ENCODE measurements at regions not wholly inside any gene's neighbourhood (a gene's known extent, or its start where the extent isn't known, plus 50 kb on each side); places are given as distances from the start of the nearest gene placed in this dataset.
A peak's percentile ranks its signal among the peaks of the same experiment; 100 is the strongest.

GRCh38 chr9:93827545-93828330, 127.4 kb downstream of the BARX1 start:
- peak; percentile 10 for DNase-seq (ENCODE audit: extremely low read depth, low read depth)

GRCh38 chr9:93826905-93827544, 128.1 kb downstream of the BARX1 start:
- DNase-seq (ENCODE audit: extremely low read depth, low read depth), result no peak
- TF ChIP-seq, protein P1, sequence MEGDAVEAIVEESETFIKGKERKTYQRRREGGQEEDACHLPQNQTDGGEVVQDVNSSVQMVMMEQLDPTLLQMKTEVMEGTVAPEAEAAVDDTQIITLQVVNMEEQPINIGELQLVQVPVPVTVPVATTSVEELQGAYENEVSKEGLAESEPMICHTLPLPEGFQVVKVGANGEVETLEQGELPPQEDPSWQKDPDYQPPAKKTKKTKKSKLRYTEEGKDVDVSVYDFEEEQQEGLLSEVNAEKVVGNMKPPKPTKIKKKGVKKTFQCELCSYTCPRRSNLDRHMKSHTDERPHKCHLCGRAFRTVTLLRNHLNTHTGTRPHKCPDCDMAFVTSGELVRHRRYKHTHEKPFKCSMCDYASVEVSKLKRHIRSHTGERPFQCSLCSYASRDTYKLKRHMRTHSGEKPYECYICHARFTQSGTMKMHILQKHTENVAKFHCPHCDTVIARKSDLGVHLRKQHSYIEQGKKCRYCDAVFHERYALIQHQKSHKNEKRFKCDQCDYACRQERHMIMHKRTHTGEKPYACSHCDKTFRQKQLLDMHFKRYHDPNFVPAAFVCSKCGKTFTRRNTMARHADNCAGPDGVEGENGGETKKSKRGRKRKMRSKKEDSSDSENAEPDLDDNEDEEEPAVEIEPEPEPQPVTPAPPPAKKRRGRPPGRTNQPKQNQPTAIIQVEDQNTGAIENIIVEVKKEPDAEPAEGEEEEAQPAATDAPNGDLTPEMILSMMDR (IDR thresholded peaks at IDR 0.05; ENCODE audit: low read depth, low read length), result no peak

More at GRCh38 chr9:93827545-93828330, 127.4 kb downstream of the BARX1 start:
- TF ChIP-seq, protein P1 (IDR thresholded peaks at IDR 0.05; ENCODE audit: low read depth, low read length), result peak; percentile 91

- DNase-seq (ENCODE audit: extremely low read depth, low read depth), result no peak
Measured at GRCh38 chr9:93826209-93826608, 128.9 kb downstream of the BARX1 start.

DNA sequence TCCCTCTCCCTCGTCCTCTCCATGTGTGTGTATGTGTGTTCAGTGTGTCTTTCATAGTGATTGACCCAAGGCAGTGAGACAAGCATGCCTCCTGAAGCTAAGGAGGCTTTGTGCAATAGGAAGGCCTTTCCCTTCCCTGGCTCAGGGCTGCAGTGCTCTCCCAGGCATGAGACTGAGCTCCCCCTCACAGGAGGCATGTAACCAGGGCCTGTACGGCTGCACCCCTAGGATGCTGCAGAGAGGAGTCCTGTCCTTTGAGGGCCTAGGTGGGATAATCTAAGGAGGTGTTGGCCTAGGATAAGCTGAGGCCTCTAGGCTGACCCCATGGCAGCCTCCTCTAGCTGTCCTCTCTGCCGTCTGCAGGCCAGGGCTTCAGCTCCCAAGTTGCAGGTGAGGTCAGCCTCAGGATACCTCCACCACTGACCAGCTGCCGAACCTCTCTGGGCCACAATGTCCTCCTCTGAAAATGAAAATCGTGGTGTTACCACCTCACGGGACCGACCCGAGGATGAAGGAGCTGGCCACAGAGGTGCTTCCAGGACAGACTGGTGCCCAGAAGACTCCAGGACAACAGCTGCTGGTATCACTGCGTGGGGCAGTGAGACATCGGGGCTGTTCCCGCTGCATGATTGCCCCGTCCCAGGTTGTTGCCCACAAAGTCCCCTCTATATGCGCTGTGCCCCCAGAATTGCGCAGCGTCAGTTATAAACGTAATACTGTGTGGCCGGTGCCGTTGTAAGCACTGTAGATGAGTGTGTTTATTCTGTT, 129.6 kb downstream of the BARX1 start:
- TF ChIP-seq, protein P1 (IDR thresholded peaks at IDR 0.05; ENCODE audit: low read depth, low read length), result no peak

More at GRCh38 chr9:93826209-93826608, 128.9 kb downstream of the BARX1 start:
- TF ChIP-seq, protein P1 (IDR thresholded peaks at IDR 0.05; ENCODE audit: low read depth, low read length), result no peak

DNA sequence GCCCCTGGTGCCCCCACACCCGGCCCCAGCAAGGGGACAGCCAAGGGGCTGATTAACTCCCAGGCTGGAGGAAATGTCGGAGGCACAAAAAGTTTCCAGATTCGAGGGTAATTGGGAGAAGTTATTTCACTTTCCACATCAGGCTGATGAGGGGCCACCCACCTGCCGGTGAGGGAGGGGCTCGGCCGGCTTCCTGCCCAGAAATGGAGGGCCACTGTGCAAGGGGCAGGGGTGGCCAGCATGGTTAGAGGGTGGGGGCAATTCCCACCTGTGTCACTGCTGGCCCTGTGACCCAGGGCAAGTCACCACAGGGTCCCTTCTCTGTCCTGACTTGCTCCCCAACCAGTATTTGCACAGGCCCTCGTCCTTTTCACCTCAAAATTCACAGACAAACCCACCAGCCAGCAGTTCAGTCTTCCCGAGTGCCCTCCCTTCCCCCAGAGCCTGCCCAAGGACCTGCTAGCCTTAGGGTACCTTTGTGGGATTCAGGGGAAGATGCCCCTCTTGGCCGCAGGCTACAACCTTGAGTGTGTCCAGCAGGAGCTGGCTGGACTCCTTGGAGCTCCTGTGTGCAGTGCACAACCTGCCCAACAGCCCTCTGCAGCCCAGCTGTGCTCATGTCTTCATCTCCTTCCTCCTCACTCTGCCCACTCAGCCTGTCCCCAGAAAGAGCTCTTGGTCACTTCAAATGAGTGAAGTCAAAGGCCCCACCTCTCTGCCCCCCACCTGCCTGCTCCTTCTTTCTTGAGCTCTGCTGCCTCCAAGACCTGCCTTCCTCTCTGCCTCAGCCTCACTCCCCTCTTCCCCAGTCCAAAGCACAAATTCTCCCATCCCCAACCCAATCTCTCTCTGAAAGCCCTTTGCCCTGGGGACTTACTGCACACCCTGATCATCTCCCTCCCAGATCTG, 130.5 kb downstream of the BARX1 start:
- DNase-seq (ENCODE audit: extremely low read depth, low read depth), result no peak
- TF ChIP-seq, protein P1 (IDR thresholded peaks at IDR 0.05; ENCODE audit: low read depth, low read length), result no peak

More for the DNA sequence above, 129.6 kb downstream of the BARX1 start:
- DNase-seq (ENCODE audit: extremely low read depth, low read depth), result no peak

- TF ChIP-seq, protein P1 (IDR thresholded peaks at IDR 0.05; ENCODE audit: low read depth, low read length), result no peak
- DNase-seq (ENCODE audit: extremely low read depth, low read depth), result no peak
Measured at GRCh38 chr9:93823245-93824072, 131.7 kb downstream of the BARX1 start.
